ENCODE measurements at regions not wholly inside any gene's neighbourhood (a gene's known extent, or its start where the extent isn't known, plus 50 kb on each side); places are given as distances from the start of the nearest gene placed in this dataset.

DNA sequence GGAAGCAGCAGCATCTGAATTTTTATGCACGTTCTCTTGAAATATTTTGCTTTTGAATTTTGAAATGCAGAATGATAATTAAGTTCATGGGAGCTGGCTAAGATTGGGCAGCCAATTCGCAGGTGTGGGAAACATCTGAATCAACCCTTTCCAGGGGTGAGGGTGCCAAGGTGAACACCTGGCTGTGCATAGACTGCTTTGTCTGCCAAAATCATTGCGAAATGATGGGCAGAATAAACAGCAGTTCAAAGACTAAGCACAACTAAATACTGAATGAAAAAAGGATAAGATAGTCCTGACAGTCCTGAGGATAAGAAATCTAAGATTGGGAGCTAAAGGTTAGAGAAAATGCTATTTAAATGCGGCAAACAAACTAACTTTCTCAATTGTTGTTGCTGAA, 813.3 kb upstream of the RAG2 start:
- H3K4me1 ChIP-seq = no peaks in the 10 kb centered on the region
- intact Hi-C loops (cut with DNase I) = no loop called here
- no peaks in the 10 kb centered on the region for H3K9me3 ChIP-seq
- H3K27me3 ChIP-seq = no peaks in the 10 kb centered on the region
- no peak overlapping the region for H3K4me3 ChIP-seq (replicated peaks in 1 of 3)
- no peak overlapping the region for H3K27ac ChIP-seq
- TF ChIP-seq, protein P1, sequence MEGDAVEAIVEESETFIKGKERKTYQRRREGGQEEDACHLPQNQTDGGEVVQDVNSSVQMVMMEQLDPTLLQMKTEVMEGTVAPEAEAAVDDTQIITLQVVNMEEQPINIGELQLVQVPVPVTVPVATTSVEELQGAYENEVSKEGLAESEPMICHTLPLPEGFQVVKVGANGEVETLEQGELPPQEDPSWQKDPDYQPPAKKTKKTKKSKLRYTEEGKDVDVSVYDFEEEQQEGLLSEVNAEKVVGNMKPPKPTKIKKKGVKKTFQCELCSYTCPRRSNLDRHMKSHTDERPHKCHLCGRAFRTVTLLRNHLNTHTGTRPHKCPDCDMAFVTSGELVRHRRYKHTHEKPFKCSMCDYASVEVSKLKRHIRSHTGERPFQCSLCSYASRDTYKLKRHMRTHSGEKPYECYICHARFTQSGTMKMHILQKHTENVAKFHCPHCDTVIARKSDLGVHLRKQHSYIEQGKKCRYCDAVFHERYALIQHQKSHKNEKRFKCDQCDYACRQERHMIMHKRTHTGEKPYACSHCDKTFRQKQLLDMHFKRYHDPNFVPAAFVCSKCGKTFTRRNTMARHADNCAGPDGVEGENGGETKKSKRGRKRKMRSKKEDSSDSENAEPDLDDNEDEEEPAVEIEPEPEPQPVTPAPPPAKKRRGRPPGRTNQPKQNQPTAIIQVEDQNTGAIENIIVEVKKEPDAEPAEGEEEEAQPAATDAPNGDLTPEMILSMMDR (IDR thresholded peaks at IDR 0.05) = no peak
- TF ChIP-seq POLR2A (IDR thresholded peaks at IDR 0.05) = no peak
- no peaks in the 10 kb centered on the region for H3K36me3 ChIP-seq
- 82 to 87% methylated on average over 4 of the region's 4 CpGs for WGBS, 2 donors
- DNase-seq = no peak

DNA sequence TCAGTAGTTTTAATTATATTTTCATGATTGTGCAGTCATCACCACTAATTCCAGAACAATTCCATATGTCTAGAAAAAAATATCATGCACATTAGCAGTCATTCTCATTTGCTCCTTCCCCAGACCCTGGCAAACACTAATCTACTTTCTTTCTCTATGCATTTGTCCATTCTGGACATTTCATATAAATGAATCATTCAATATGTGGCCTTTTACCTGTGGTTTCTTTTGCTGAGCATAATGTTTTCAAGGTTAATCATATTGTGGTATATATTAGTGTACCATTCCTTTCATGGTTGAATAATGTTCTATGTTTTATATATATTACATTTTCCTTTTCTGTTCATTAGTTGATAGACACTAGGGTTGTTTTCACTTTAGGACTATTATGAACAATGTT, 811.1 kb upstream of the RAG2 start:
- DNase-seq = no peak
- H3K27me3 ChIP-seq = no peaks in the 10 kb centered on the region
- intact Hi-C loops (cut with DNase I) = no loop called here
- H3K4me1 ChIP-seq = no peaks in the 10 kb centered on the region
- H3K27ac ChIP-seq = no peak overlapping the region
- H3K9me3 ChIP-seq = no peaks in the 10 kb centered on the region
- no peaks in the 10 kb centered on the region for H3K36me3 ChIP-seq
- TF ChIP-seq, protein P1 (IDR thresholded peaks at IDR 0.05) = no peak
- no peak for TF ChIP-seq POLR2A (IDR thresholded peaks at IDR 0.05)
- no peak overlapping the region for H3K4me3 ChIP-seq (replicated peaks in 1 of 3)

DNA sequence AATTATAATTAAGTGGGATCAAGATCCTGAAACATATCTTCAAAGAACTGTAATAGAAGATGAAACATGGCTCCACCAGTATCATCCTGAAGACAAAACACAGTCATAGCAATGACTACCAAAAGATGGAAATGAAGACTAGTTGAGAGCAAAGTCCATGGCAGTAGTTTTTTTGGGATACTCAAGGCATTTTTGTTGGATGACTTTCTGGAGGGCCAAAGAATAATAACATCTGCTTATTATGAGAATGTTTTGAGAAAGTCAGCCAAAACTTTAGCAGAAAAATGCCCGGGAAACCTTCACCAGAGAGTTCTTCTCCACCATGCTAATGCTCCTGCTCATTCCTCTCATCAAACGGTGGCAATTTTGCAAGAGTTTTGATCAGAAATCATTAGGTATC, 809.4 kb upstream of the RAG2 start:
- no peak for DNase-seq
- intact Hi-C loops (cut with DNase I) = no loop called here

DNA sequence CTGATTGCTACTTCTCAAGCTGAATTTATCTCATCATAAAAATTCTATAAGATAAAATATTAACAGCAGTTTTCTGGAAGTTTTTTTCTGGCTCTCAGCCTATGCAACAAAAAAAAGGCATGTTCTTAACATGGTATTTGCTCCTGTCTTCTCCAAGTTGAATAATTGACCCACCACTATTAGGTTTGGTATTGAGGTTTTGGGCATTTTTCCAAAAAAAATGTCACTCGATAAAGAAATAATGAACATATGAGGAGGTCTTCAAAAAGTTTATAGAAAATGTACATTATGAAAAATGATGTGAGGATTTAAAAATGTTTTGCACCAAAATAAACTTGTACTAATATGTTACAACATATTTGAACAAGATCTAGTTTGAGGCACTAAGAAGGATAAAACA, 808.6 kb upstream of the RAG2 start:
- TF ChIP-seq, protein P1 (IDR thresholded peaks at IDR 0.05) = no peak
- no peak for TF ChIP-seq POLR2A (IDR thresholded peaks at IDR 0.05)

More for the DNA sequence above, 809.4 kb upstream of the RAG2 start:
- Histone ChIP-seq H3K27ac (no peak overlapping the region), H3K4me3 (replicated peaks in 1 of 3) (no peak overlapping the region), H3K9me3 (no peaks in the 10 kb centered on the region), H3K27me3 (no peaks in the 10 kb centered on the region), H3K36me3 (no peaks in the 10 kb centered on the region), H3K4me1 (no peaks in the 10 kb centered on the region)
- TF ChIP-seq POLR2A (IDR thresholded peaks at IDR 0.05) = no peak
- TF ChIP-seq, protein P1 (IDR thresholded peaks at IDR 0.05) = no peak
- WGBS, 2 donors = 79 to 90% methylated on average over 2 of the region's 2 CpGs

DNA sequence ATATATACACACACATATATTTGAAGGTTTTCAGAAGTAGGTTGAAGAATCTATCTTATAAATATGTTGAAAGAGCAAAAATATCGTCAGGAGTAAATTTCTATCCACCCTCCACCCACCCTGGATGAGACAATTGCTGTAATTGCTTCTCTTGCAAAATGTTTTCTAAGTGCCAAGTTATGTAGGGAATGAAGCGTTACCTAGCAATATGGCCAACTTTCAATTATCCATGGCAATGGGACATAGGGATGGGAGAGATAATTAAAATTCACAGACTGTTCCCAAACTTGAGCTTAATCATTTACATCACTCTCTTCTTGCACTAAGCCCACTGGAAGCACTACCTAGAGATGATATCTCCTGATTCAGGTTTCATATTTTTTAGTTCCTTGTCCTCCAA, 806.2 kb upstream of the RAG2 start:
- WGBS, 2 donors = 70 to 83% methylated on average over 2 of the region's 2 CpGs
- intact Hi-C loops (cut with DNase I) = no loop called here
- H3K9me3 ChIP-seq = no peaks in the 10 kb centered on the region
- TF ChIP-seq POLR2A (IDR thresholded peaks at IDR 0.05) = no peak
- TF ChIP-seq, protein P1 (IDR thresholded peaks at IDR 0.05) = no peak
- no peaks in the 10 kb centered on the region for H3K27me3 ChIP-seq
- no peaks in the 10 kb centered on the region for H3K36me3 ChIP-seq
- DNase-seq = no peak
- H3K4me3 ChIP-seq (replicated peaks in 1 of 3) = no peak overlapping the region
- H3K27ac ChIP-seq = no peak overlapping the region
- no peaks in the 10 kb centered on the region for H3K4me1 ChIP-seq

More for the DNA sequence above, 808.6 kb upstream of the RAG2 start:
- intact Hi-C loops (cut with DNase I) = no loop called here
- WGBS, 2 donors = 79 to 85% methylated on average over 1 of the region's 1 CpG
- Histone ChIP-seq H3K4me1 (no peaks in the 10 kb centered on the region), H3K4me3 (replicated peaks in 1 of 3) (no peak overlapping the region), H3K9me3 (no peaks in the 10 kb centered on the region), H3K27me3 (no peaks in the 10 kb centered on the region), H3K27ac (no peak overlapping the region), H3K36me3 (no peaks in the 10 kb centered on the region)
- no peak for DNase-seq
